ENCODE measurements at regions not wholly inside any gene's neighbourhood (a gene's known extent, or its start where the extent isn't known, plus 50 kb on each side); places are given as distances from the start of the nearest gene placed in this dataset.
"Not testable (repeated sequence)": the region's sequence is repeated elsewhere in the genome, so short reads cannot be mapped to it uniquely, and the experiment has no call there.

GRCh38 chr4:153929675-153930074 is 140.8 kb upstream of the SFRP2 start:
- no peak for DNase-seq

- DNase-seq, result no peak
These were observed 138.6 kb upstream of the SFRP2 start for GRCh38 chr4:153927451-153927850.

GRCh38 chr4:153922148-153922547 is 133.3 kb upstream of the SFRP2 start:
- DNase-seq, result no peak

GRCh38 chr4:153919667-153920066 is 130.8 kb upstream of the SFRP2 start:
- no peak for DNase-seq

GRCh38 chr4:153916273-153916755 is 127.4 kb upstream of the SFRP2 start:
- DNase-seq, result no peak

- no peak for DNase-seq
These were observed 123.4 kb upstream of the SFRP2 start for GRCh38 chr4:153912301-153912700.

- DNase-seq, result no peak
These were observed 120.8 kb upstream of the SFRP2 start for GRCh38 chr4:153909672-153910071.

- DNase-seq, result no peak
These were observed 117.3 kb upstream of the SFRP2 start for GRCh38 chr4:153906231-153906630.

- DNase-seq, result no peak
These were observed 116.3 kb upstream of the SFRP2 start for GRCh38 chr4:153905231-153905630.

GRCh38 chr4:153904011-153904410 is 115.1 kb upstream of the SFRP2 start:
- no peak for DNase-seq

GRCh38 chr4:153901220-153901619 is 112.3 kb upstream of the SFRP2 start:
- DNase-seq, result no peak

GRCh38 chr4:153900426-153900825 is 111.5 kb upstream of the SFRP2 start:
- no peak for DNase-seq

- no peak for DNase-seq
These were observed 101.9 kb upstream of the SFRP2 start for GRCh38 chr4:153890761-153891160.

- no peak for DNase-seq
These were observed 98.3 kb upstream of the SFRP2 start for GRCh38 chr4:153887217-153887616.

GRCh38 chr4:153884325-153884724 is 95.4 kb upstream of the SFRP2 start:
- DNase-seq, result no peak

GRCh38 chr4:153880983-153881382 is 92.1 kb upstream of the SFRP2 start:
- DNase-seq, result no peak

GRCh38 chr4:153877898-153878297 is 89.0 kb upstream of the SFRP2 start:
- no peak for DNase-seq

- DNase-seq, result no peak
These were observed 84.9 kb upstream of the SFRP2 start for GRCh38 chr4:153873741-153874140.

GRCh38 chr4:153866766-153867165 is 77.9 kb upstream of the SFRP2 start:
- not testable (repeated sequence) for DNase-seq

GRCh38 chr4:153852501-153852900 is 63.6 kb upstream of the SFRP2 start:
- DNase-seq, result no peak

- no peak for DNase-seq
These were observed 61.8 kb upstream of the SFRP2 start for GRCh38 chr4:153850533-153851280.

GRCh38 chr4:153844144-153844543 is 55.3 kb upstream of the SFRP2 start:
- DNase-seq, result no peak

Measured in CD4-positive, alpha-beta T cell treated with Interleukin-10 for 1 hour (primary cell).